ENCODE measurements at regions not wholly inside any gene's neighbourhood (a gene's known extent, or its start where the extent isn't known, plus 50 kb on each side); places are given as distances from the start of the nearest gene placed in this dataset.
"Not testable (repeated sequence)": the region's sequence is repeated elsewhere in the genome, so short reads cannot be mapped to it uniquely, and the experiment has no call there.

DNA sequence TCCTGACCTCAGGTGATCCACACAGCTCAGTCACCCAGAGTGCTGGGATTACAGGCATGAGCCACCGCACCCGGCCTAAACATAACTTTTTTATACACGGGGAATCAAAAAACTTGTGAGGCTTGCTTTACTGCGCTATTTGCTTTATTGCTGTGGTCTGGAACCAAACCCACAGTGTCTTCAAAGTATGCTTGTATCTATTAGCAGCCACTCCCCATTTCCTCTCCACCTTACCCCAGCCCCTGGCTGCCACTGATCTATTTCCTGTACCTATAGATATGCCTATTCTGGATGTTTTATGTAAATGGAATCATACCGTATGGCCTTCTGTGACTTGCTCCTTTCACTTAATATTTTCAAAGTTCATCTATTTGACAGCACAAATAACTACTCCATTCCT lies 233.4 kb downstream of the BMP4 start:
- H3K36me3 Mint-ChIP-seq (ENCODE audit: low read depth) = no peaks in the 10 kb centered on the region
- intact Hi-C loops (cut with micrococcal nuclease) = no loop called here
- H3K27me3 Mint-ChIP-seq = no peaks in the 10 kb centered on the region
- H3K4me3 Mint-ChIP-seq = no peak overlapping the region
- peaks cover 25% of the 10 kb centered on the region for H3K9me3 Mint-ChIP-seq
- H3K27ac Mint-ChIP-seq = no peak overlapping the region
- H3K4me1 Mint-ChIP-seq (ENCODE audit: low read depth) = no peaks in the 10 kb centered on the region

DNA sequence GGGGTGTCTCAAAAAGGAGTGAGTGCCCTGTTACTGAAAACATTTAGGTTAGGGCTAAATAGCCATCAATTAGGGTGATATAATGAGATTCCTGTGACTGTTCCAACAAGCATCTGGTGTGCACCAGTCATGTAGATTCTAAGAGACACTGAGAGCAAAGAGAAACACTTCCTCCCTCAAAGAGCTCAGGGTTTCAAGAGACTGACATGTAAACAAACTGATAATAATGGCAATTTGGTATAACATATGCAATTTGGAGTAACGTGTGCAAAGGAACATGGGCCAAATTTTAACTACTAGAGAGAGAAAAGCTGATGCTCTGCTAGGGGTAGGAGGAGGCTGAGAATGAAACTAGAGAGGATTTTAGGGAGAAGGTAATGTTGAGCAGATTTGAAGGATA lies 237.1 kb downstream of the BMP4 start:
- no peaks in the 10 kb centered on the region for H3K27me3 Mint-ChIP-seq
- H3K4me3 Mint-ChIP-seq = no peak overlapping the region
- no peaks in the 10 kb centered on the region for H3K36me3 Mint-ChIP-seq (ENCODE audit: low read depth)
- intact Hi-C loops (cut with micrococcal nuclease) = no loop called here
- H3K4me1 Mint-ChIP-seq (ENCODE audit: low read depth) = no peaks in the 10 kb centered on the region
- H3K9me3 Mint-ChIP-seq = peaks cover 19% of the 10 kb centered on the region
- H3K27ac Mint-ChIP-seq = no peak overlapping the region

DNA sequence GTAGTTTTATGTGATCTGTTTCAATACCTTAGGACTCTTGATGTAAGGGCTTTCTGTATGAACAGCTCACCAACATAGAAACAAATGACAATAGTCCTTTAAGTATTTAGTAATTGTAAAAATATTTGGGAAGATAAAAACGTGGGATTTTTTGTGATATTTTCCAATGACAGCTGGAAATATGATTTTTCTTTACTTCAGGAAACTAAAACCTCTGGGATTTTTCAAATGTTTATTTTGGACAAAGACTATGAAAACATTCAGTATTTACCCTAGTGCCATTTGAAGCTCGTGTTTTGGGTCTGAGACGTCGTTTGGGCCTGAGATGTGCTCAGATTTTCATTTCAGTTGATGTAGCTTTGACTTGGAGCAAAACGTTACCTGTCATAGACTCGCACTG lies 240.0 kb downstream of the BMP4 start:
- H3K36me3 Mint-ChIP-seq (ENCODE audit: low read depth) = no peaks in the 10 kb centered on the region
- no peaks in the 10 kb centered on the region for H3K27me3 Mint-ChIP-seq

DNA sequence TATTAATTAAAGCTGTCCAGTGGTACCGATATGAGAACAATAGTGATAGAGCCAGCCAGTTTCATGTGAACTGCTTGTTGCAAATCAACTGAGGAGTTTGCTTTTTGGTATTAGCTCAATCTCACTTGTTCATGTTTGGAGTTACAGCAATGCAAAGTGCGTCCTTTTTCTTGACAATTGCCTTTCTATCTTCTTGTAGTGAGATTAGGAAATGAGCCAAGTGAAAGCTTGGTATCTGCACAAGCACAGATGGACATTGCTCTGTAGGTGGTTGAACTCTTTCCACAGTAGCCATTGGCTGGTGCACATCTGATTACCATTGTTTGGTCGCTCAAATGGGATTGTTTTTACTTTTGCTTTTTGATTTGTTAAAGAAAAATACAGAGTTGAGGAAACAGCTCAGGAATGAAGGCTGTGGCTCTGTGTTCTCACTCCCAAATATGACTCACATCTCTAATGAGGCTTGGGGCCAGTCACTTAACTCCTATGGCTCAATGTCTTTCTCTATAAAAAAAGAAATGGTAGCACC lies 241.4 kb downstream of the BMP4 start:
- Mint-ChIP-seq H3K4me1 (ENCODE audit: low read depth) (no peaks in the 10 kb centered on the region), H3K27me3 (no peaks in the 10 kb centered on the region), H3K27ac (no peak overlapping the region), H3K36me3 (ENCODE audit: low read depth) (no peaks in the 10 kb centered on the region), H3K4me3 (no peak overlapping the region), H3K9me3 (peaks cover 16% of the 10 kb centered on the region)
- intact Hi-C loops (cut with micrococcal nuclease) = no loop called here

More for the DNA sequence above, 240.0 kb downstream of the BMP4 start:
- intact Hi-C loops (cut with micrococcal nuclease) = no loop called here
- no peak overlapping the region for H3K27ac Mint-ChIP-seq
- H3K9me3 Mint-ChIP-seq = peaks cover 19% of the 10 kb centered on the region
- H3K4me3 Mint-ChIP-seq = no peak overlapping the region
- H3K4me1 Mint-ChIP-seq (ENCODE audit: low read depth) = no peaks in the 10 kb centered on the region

- Mint-ChIP-seq H3K36me3 (ENCODE audit: low read depth) (no peaks in the 10 kb centered on the region), H3K27ac (no peak overlapping the region), H3K9me3 (peaks cover 10% of the 10 kb centered on the region), H3K4me3 (no peak overlapping the region), H3K4me1 (ENCODE audit: low read depth) (no peaks in the 10 kb centered on the region), H3K27me3 (no peaks in the 10 kb centered on the region)
- intact Hi-C loops (cut with micrococcal nuclease) = no loop called here
These were observed 242.0 kb downstream of the BMP4 start for GRCh38 chr14:53714495-53715192.

DNA sequence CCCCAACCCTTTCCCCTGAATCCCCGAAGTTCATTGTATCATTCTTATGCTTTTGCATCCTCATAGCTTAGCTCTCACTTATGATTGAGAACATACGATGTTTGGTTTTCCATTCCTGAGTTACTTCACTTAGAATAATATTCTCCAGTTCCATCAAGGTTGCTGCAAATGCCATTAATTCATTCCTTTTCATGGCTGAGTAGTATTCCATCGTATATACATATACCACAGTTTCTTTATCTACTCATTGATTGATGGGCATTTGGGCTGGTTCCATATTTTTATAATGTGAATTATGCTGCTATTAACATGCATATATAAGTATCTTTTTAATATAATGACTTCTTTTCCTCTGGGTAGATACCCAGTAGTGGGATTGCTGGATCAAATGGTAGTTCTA lies 243.7 kb downstream of the BMP4 start:
- H3K27ac Mint-ChIP-seq; H3K9me3 Mint-ChIP-seq; H3K27me3 Mint-ChIP-seq; intact Hi-C loops (cut with micrococcal nuclease); H3K36me3 Mint-ChIP-seq (ENCODE audit: low read depth); H3K4me1 Mint-ChIP-seq (ENCODE audit: low read depth); H3K4me3 Mint-ChIP-seq: not testable (repeated sequence)

DNA sequence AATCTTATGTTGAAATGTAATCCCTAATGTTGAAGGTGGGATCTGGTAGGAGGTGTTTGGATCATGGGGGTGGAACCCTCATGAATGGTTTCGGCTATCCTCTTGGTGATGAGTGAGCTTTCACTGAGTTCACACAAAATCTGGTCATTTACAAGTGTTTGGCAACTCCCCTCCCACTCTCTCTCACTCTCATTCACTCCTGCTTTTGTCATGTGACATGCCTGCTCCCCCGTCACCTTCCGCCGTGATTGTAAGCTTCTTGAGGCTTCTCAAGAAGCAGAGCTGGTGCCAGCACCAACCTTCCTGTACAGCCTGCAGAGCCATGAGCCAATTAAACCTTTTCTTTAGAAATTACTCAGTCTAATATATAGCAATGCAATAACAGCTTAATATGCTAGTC lies 245.4 kb downstream of the BMP4 start:
- intact Hi-C loops (cut with micrococcal nuclease) = no loop called here
- Mint-ChIP-seq H3K9me3 (peaks cover 9% of the 10 kb centered on the region), H3K27ac (no peak overlapping the region), H3K27me3 (no peaks in the 10 kb centered on the region), H3K4me1 (ENCODE audit: low read depth) (no peaks in the 10 kb centered on the region), H3K36me3 (ENCODE audit: low read depth) (no peaks in the 10 kb centered on the region), H3K4me3 (no peak overlapping the region)

DNA sequence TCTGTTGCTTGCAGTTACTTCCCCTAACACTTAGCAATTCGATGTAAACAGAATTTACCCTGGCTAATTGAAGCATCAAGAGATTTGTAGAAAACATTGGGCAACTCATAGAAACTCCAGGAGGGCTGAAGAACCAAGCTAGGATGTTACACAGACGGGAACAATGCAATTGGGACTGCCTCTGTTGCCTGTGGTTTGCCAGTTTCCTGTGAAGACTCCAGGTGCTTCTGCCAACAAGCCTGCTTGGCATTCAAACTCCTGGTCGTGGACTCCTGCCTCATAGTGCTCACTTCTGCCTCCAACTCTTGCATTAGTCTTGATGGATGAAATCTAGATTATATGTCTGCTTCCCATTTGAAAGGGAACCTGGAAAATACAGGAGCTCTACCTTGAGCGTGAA lies 246.0 kb downstream of the BMP4 start:
- Mint-ChIP-seq H3K9me3 (peaks cover 9% of the 10 kb centered on the region), H3K4me3 (no peak overlapping the region), H3K36me3 (ENCODE audit: low read depth) (no peaks in the 10 kb centered on the region), H3K27ac (no peak overlapping the region), H3K27me3 (no peaks in the 10 kb centered on the region), H3K4me1 (ENCODE audit: low read depth) (no peaks in the 10 kb centered on the region)
- intact Hi-C loops (cut with micrococcal nuclease) = no loop called here

DNA sequence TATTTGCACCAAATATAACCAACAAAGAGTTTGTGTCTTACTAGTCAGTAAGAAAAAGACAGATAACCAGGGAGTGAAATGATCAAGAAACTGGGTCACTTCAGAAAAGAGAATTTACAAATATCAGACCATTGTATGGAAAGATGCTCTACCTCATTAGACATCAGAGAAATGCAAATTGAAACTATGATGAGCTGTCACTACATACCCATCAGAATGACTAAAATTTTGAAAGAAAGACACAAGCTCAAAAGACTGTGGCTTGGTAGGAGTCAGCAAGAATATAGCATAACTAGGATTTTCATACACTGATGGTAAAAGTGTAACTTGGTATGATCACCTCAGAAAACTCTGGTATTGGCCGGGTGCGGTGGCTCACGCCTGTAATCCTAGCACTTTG lies 247.2 kb downstream of the BMP4 start:
- H3K27me3 Mint-ChIP-seq = no peaks in the 10 kb centered on the region
- no peaks in the 10 kb centered on the region for H3K4me1 Mint-ChIP-seq (ENCODE audit: low read depth)
- H3K27ac Mint-ChIP-seq = no peak overlapping the region
- H3K36me3 Mint-ChIP-seq (ENCODE audit: low read depth) = no peaks in the 10 kb centered on the region
- intact Hi-C loops (cut with micrococcal nuclease) = no loop called here
- peaks cover 9% of the 10 kb centered on the region for H3K9me3 Mint-ChIP-seq
- no peak overlapping the region for H3K4me3 Mint-ChIP-seq

DNA sequence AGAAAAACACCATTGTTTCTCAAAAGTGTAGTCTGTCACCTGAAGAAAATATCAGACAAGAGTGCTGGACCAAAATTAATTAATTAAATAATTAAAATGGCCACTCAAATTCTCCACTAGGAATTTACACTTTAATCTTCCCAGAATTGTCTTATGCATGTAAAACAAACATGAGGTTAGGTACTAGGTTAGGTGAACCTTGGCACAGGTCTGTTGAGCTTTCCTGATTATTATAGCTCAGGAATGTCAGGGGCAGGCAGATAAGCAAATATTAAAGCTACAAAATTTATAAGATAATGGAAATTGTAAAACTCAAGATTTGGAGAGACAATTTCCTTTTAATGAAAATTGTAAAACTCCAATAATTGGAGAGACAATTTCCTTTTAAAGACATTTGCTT lies 253.2 kb downstream of the BMP4 start:
- no peak overlapping the region for H3K4me3 Mint-ChIP-seq
- no peak overlapping the region for H3K27ac Mint-ChIP-seq
- H3K4me1 Mint-ChIP-seq (ENCODE audit: low read depth) = no peaks in the 10 kb centered on the region
- H3K27me3 Mint-ChIP-seq = no peaks in the 10 kb centered on the region
- H3K9me3 Mint-ChIP-seq = peaks cover 19% of the 10 kb centered on the region
- no peaks in the 10 kb centered on the region for H3K36me3 Mint-ChIP-seq (ENCODE audit: low read depth)
- intact Hi-C loops (cut with micrococcal nuclease) = no loop called here

DNA sequence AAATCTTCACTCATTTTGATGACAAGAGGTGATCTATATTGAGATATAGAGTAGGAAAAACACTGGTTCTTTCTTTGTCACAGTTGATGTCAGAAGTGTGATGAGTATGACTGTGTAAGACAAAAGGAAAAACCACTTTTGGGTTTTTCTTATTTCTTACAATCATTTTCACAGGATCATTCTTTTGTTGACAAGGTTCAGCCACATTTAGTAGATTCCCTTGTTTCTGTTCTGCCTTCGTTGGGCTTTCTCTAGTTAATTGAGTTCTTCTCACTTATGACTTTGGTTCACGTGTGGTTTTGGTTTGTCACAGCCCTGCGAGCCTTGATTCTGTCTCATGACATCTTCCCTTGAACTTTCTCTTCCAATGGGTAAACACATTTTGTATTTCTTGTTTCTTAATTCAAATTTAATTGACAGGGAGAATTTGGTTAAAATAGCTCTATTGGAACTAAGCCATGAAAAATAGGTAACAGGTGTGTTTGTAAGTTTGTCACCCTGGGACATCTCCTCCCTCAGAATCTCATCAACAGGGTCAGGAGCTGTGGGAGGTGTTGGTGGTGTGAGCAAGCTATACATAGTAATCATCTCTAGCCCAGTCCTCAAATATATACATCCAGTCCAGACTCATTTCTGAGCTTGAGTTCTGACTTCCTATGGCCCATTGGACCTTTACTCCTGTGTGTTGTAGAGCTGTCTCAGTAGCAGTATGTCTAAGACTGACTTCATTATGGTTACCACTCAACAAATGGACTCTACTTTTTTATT lies 255.3 kb downstream of the BMP4 start:
- Mint-ChIP-seq H3K9me3 (peaks cover 11% of the 10 kb centered on the region), H3K4me3 (no peak overlapping the region), H3K36me3 (ENCODE audit: low read depth) (no peaks in the 10 kb centered on the region), H3K27ac (no peak overlapping the region), H3K27me3 (no peaks in the 10 kb centered on the region), H3K4me1 (ENCODE audit: low read depth) (no peaks in the 10 kb centered on the region)
- intact Hi-C loops (cut with micrococcal nuclease) = no loop called here

- no peak overlapping the region for H3K27ac Mint-ChIP-seq
- H3K27me3 Mint-ChIP-seq = no peaks in the 10 kb centered on the region
- no peaks in the 10 kb centered on the region for H3K36me3 Mint-ChIP-seq (ENCODE audit: low read depth)
- H3K9me3 Mint-ChIP-seq = peaks cover 8% of the 10 kb centered on the region
- H3K4me1 Mint-ChIP-seq (ENCODE audit: low read depth) = no peaks in the 10 kb centered on the region
- H3K4me3 Mint-ChIP-seq = no peak overlapping the region
- intact Hi-C loops (cut with micrococcal nuclease) = no loop called here
These were observed 260.2 kb downstream of the BMP4 start for GRCh38 chr14:53696217-53696965.

DNA sequence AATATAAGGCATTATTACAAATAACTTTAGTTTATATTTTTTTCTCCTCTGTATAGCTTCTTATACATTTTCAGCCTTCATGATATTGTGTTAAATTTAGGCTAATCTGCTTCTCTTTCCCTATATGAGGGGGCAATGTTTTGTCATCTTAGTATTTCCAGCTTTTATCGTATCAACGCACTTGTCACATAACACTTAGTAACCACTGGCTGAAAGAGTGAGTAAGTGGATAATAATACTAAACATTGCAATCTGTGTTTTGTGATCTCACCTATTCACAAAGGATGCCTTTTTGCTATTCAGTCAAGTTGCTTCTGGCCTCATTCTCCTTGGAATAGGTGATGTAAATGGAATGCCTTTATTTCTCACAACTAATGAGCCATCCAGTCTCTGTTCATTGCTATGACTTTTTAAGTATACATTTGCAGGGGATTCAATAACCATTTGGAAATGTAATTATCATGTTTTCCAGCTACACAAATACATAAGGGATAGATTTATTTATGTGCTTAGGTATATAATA lies 260.9 kb downstream of the BMP4 start:
- intact Hi-C loops (cut with micrococcal nuclease) = no loop called here
- Mint-ChIP-seq H3K4me1 (ENCODE audit: low read depth) (no peaks in the 10 kb centered on the region), H3K36me3 (ENCODE audit: low read depth) (no peaks in the 10 kb centered on the region), H3K4me3 (no peak overlapping the region), H3K27ac (no peak overlapping the region), H3K27me3 (no peaks in the 10 kb centered on the region), H3K9me3 (peaks cover 2% of the 10 kb centered on the region)

- Mint-ChIP-seq H3K9me3 (no peaks in the 10 kb centered on the region), H3K4me1 (ENCODE audit: low read depth) (no peaks in the 10 kb centered on the region), H3K27me3 (no peaks in the 10 kb centered on the region), H3K36me3 (ENCODE audit: low read depth) (no peaks in the 10 kb centered on the region), H3K27ac (no peak overlapping the region), H3K4me3 (no peak overlapping the region)
- intact Hi-C loops (cut with micrococcal nuclease) = no loop called here
These were observed 263.7 kb downstream of the BMP4 start for GRCh38 chr14:53692885-53693284.

Measured in dendritic cell treated with granulocyte-macrophage colony-stimulating factor and Interleukin-4, amounts not matched to agents 40 ng/mL and 50 ng/mL, for 4 days (primary cell).